NCI-H187 (cell line): ENCODE measurements at regions not wholly inside any gene's neighbourhood (a gene's known extent, or its start where the extent isn't known, plus 50 kb on each side); places are given as distances from the start of the nearest gene placed in this dataset.

Source experiments
- DNase-seq, 2 experiments: peaks; one replicate each; lab custom pipeline; 2025; lab: John Stamatoyannopoulos, UW

GRCh38 chr3:168583977-168584376, 488.3 kb upstream of the GOLIM4 start:
- DNase-seq, result no peak

GRCh38 chr3:168582503-168582902, 486.8 kb upstream of the GOLIM4 start:
- DNase-seq, result no peak

- DNase-seq, result no peak
These were observed 486.1 kb upstream of the GOLIM4 start for GRCh38 chr3:168581771-168582225.

- DNase-seq, result no peak
These were observed 483.3 kb upstream of the GOLIM4 start for GRCh38 chr3:168579010-168579409.

GRCh38 chr3:168575750-168576149, 480.0 kb upstream of the GOLIM4 start:
- no peak for DNase-seq

- no peak for DNase-seq
These were observed 478.9 kb upstream of the GOLIM4 start for GRCh38 chr3:168574455-168575158.

- no peak for DNase-seq
These were observed 474.9 kb upstream of the GOLIM4 start for GRCh38 chr3:168570404-168571155.

GRCh38 chr3:168558728-168559411, 463.1 kb upstream of the GOLIM4 start:
- DNase-seq, result no peak

GRCh38 chr3:168552251-168552650, 456.5 kb upstream of the GOLIM4 start:
- DNase-seq, result no peak

GRCh38 chr3:168548719-168549118, 453.0 kb upstream of the GOLIM4 start:
- no peak for DNase-seq

GRCh38 chr3:168546707-168547106, 451.0 kb upstream of the GOLIM4 start:
- DNase-seq, result no peak

- no peak for DNase-seq
These were observed 449.9 kb upstream of the GOLIM4 start for GRCh38 chr3:168545591-168545990.

- no peak for DNase-seq
These were observed 448.6 kb upstream of the GOLIM4 start for GRCh38 chr3:168544097-168544957.

- no peak for DNase-seq
These were observed 445.0 kb upstream of the GOLIM4 start for GRCh38 chr3:168540726-168541125.

GRCh38 chr3:168539909-168540308, 444.2 kb upstream of the GOLIM4 start:
- no peak for DNase-seq

- no peak for DNase-seq
These were observed 439.0 kb upstream of the GOLIM4 start for GRCh38 chr3:168534761-168535160.

GRCh38 chr3:168533600-168533999, 437.9 kb upstream of the GOLIM4 start:
- DNase-seq, result no peak

GRCh38 chr3:168532135-168532534, 436.4 kb upstream of the GOLIM4 start:
- no peak for DNase-seq

GRCh38 chr3:168531116-168531515, 435.4 kb upstream of the GOLIM4 start:
- no peak for DNase-seq

GRCh38 chr3:168524129-168524528, 428.4 kb upstream of the GOLIM4 start:
- no peak for DNase-seq

GRCh38 chr3:168517249-168518071, 421.7 kb upstream of the GOLIM4 start:
- DNase-seq, result no peak
